AG04450 (cell line): ENCODE measurements at regions not wholly inside any gene's neighbourhood (a gene's known extent, or its start where the extent isn't known, plus 50 kb on each side); places are given as distances from the start of the nearest gene placed in this dataset.

Experiments used
- CTCF ChIA-PET: fragments of 300-600, 350-600 bp; formaldehyde crosslinking; extraction: SDS; loops from one replicate; lab custom pipeline; 2022; ENCODE audit warnings: antibody characterized with exemption, inconsistent platforms; lab: Charles Lee
- POLR2A ChIA-PET: fragments of 350-600 bp; formaldehyde crosslinking; extraction: SDS; loops from one replicate; lab custom pipeline; 2021; ENCODE audit warnings: antibody characterized with exemption, inconsistent platforms; lab: Yijun Ruan, JAX
- DNase-seq: peaks from one replicate; pipeline ENCODE4 v3.0.0-alpha.2; 2011; ENCODE audit warnings: low read depth, low spot score
- H3K27ac ChIP-seq: one replicate; pipeline ENCODE4 v1.5.1; 2012; ENCODE audit warnings: low read depth, low read length, control low read depth
- H3K27me3 ChIP-seq: one replicate; pipeline ENCODE4 v1.6.0; 2012; ENCODE audit warnings: low read length; ENCODE audit not compliant: control insufficient read depth, insufficient read depth
- H3K4me3 ChIP-seq: 2 replicates; pipeline ENCODE4 v1.5.1; 2011; ENCODE audit warnings: mild to moderate bottlenecking, low read depth, low read length, control low read depth
- H3K9me3 ChIP-seq: 2 replicates; pipeline ENCODE4 v1.5.1; 2012; ENCODE audit warnings: low read length; ENCODE audit not compliant: control insufficient read depth, insufficient read depth
- TF ChIP-seq, protein P1 (sequence below): IDR thresholded peaks from 2 replicates; pipeline ENCODE4 v1.5.1; 2011; ENCODE audit warnings: low read depth, low read length, control low read depth, inconsistent platforms

DNA sequence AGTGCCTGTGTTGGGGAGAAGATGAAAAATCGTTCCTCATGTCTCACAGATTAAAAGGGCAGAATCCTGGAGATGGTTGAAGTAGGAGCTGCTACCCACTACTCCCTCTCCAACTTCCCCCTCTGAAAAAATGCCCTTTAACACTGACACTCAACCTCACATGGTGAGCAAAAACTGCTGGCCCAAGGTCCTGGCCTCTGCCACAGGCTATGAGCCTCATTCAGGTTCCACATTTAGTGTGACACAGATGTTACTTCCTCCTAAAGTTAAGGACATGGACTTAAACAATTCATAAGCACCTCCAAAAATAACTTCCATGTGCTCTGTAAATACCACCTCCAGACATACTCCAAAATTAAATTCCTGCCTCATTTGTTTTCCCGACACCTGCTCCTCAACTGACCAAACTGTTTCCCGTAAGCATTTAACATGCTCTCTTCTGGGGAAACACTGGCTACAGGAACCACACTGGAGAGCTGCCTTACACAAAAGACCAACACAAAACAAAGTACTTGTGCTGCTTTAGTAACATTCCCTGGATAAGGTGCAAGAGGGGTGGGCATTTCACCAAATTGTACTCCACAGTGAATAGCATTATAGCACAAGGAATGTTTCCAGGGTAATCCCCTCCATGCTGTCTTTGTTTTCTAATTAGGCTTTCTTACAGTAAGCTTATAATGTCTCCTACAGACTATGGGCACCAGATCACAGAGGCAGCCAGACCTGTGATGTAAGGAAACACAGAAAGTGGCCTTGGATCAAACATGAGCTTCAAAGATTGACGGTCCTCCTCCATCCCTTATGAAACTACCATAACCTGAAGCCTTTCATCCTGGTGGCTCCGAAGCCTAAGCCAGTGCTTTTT lies 57.0 kb downstream of the PHLDA1 start:
- H3K27me3 ChIP-seq, result no peaks in the 10 kb centered on the region
- TF ChIP-seq, protein P1, sequence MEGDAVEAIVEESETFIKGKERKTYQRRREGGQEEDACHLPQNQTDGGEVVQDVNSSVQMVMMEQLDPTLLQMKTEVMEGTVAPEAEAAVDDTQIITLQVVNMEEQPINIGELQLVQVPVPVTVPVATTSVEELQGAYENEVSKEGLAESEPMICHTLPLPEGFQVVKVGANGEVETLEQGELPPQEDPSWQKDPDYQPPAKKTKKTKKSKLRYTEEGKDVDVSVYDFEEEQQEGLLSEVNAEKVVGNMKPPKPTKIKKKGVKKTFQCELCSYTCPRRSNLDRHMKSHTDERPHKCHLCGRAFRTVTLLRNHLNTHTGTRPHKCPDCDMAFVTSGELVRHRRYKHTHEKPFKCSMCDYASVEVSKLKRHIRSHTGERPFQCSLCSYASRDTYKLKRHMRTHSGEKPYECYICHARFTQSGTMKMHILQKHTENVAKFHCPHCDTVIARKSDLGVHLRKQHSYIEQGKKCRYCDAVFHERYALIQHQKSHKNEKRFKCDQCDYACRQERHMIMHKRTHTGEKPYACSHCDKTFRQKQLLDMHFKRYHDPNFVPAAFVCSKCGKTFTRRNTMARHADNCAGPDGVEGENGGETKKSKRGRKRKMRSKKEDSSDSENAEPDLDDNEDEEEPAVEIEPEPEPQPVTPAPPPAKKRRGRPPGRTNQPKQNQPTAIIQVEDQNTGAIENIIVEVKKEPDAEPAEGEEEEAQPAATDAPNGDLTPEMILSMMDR, result no peak
- DNase-seq, result no peak
- H3K27ac ChIP-seq, result no peak overlapping the region
- no peaks in the 10 kb centered on the region for H3K9me3 ChIP-seq
- ChIA-PET POLR2A (no interaction called here), CTCF (interaction anchor here (0.6 to 1.0 kb wide), 2 partner anchors 15 to 287 kb away, joined by 3 to 5 read pairs; no protein-coding TSS in a partner anchor)
- no peak overlapping the region for H3K4me3 ChIP-seq

DNA sequence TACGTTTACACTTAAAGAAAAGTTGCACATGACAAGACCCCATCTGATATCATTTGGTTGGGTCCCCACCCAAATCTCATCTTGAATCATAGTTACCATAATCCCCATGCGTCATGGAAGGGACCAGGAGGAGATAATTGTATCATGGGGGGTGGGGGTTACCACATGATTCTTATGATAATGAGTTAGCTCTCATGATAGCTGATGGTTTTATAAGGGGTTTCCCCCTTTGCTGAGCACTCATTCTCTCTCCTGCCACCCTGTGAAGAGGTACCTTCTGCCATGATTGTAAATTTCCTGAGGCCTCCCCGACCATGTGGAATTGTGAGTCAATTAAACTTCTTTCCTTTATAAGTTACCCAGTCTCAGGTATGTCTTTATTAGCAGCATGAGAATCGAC lies 60.3 kb downstream of the PHLDA1 start:
- Histone ChIP-seq H3K27ac (no peak overlapping the region), H3K27me3 (no peaks in the 10 kb centered on the region), H3K4me3 (no peak overlapping the region), H3K9me3 (no peaks in the 10 kb centered on the region)
- CTCF ChIA-PET, result no interaction called here
- POLR2A ChIA-PET, result no interaction called here
- DNase-seq, result no peak
- TF ChIP-seq, protein P1, result no peak

DNA sequence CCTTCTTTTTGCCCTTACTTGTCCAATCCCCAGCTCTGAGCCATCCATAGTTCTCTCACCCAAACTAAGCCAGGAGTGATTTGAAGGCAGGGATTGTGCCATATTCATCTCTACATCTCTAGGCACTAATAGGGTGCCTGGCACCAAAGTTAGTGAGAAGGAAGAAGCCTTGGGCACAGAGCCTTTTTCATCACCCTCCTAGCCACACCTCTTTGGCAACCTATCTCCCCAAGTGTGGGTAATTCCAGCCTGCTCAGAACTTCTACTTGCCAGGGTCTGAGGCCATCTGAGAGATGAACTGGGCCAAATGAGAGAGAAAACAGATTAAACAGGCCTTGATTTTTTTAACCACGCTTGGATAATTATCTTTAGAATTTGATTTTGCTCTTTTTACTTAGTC lies 61.3 kb downstream of the PHLDA1 start:
- H3K9me3 ChIP-seq, result no peaks in the 10 kb centered on the region
- no peaks in the 10 kb centered on the region for H3K27me3 ChIP-seq
- CTCF ChIA-PET, result no interaction called here

DNA sequence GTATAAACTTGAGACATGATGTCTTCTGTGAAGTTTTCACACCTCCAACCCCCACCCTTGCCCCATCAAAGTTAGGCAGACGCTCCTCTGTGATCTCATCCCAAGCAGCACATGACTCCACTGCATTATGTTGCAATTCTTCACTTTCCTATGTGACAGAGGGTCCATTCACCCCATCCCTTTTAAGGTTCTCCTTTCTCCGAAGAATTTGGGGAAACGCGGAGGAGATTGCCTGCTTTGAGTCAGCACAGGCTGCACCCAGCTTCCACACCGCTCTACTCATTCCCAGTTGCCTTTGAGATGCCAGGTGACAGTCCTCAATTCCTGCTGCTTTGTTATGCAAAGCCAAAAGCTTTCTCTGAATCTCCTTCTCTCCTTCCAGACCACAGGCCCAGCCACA lies 61.8 kb downstream of the PHLDA1 start:
- Histone ChIP-seq H3K27me3 (no peaks in the 10 kb centered on the region), H3K4me3 (no peak overlapping the region), H3K9me3 (no peaks in the 10 kb centered on the region), H3K27ac (no peak overlapping the region)
- no peak for DNase-seq
- TF ChIP-seq, protein P1, result no peak
- CTCF ChIA-PET, result interaction anchor here (0.6 to 1.1 kb wide), 3 partner anchors 9 to 87 kb away, joined by 3 read pairs; no protein-coding TSS in a partner anchor
- POLR2A ChIA-PET, result no interaction called here

More for the DNA sequence above, 61.3 kb downstream of the PHLDA1 start:
- Histone ChIP-seq H3K27ac (no peak overlapping the region), H3K4me3 (no peak overlapping the region)
- DNase-seq, result no peak
- POLR2A ChIA-PET, result no interaction called here
- TF ChIP-seq, protein P1, result no peak

DNA sequence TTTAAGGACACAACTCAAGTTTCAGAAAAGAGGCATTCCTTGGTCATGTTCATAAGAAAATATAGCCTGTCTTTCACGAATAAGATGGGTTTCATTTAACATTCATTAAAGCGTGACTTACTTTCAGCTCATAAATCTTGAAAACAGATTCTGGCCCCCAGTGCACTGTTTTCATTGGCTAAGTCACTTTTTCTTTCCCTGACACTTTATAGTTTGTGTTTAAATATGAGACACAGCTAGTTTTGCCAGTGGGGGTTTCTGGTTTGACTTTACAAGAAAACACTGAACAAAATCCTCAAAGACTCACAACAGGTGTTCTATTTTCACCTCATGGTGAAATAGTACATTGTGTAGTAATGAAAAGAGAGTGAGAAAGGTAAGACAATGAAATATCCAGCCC lies 65.9 kb downstream of the PHLDA1 start:
- POLR2A ChIA-PET, result no interaction called here

More for the DNA sequence above, 65.9 kb downstream of the PHLDA1 start:
- Histone ChIP-seq H3K9me3 (no peaks in the 10 kb centered on the region), H3K27me3 (no peaks in the 10 kb centered on the region), H3K4me3 (no peak overlapping the region), H3K27ac (no peak overlapping the region)
- TF ChIP-seq, protein P1, result no peak
- CTCF ChIA-PET, result no interaction called here
- DNase-seq, result no peak
